IPS-18a (cell line): ENCODE measurements at regions not wholly inside any gene's neighbourhood (a gene's known extent, or its start where the extent isn't known, plus 50 kb on each side); places are given as distances from the start of the nearest gene placed in this dataset.
"Not testable (repeated sequence)": the region's sequence is repeated elsewhere in the genome, so short reads cannot be mapped to it uniquely, and the experiment has no call there.

ENCODE experiments used
- H3K27ac ChIP-seq: one replicate; pipeline ENCODE4 v1.5.1; 2013; ENCODE audit warnings: low read length
- H3K27me3 ChIP-seq: one replicate; pipeline ENCODE4 v1.6.1; 2013; ENCODE audit warnings: mild to moderate bottlenecking, low read length; ENCODE audit not compliant: control insufficient read depth, insufficient read depth
- H3K36me3 ChIP-seq: one replicate; pipeline ENCODE4 v1.6.1; 2013; ENCODE audit warnings: low read depth, low read length; ENCODE audit not compliant: control insufficient read depth
- H3K4me1 ChIP-seq: one replicate; pipeline ENCODE4 v1.6.1; 2013; ENCODE audit warnings: low read depth, low read length; ENCODE audit not compliant: control insufficient read depth
- H3K4me3 ChIP-seq: one replicate; pipeline ENCODE4 v1.5.1; 2013; ENCODE audit warnings: low read length
- H3K9ac ChIP-seq: one replicate; pipeline ENCODE4 v1.6.1; 2013; ENCODE audit warnings: mild to moderate bottlenecking, low read length, moderate library complexity
- H3K9me3 ChIP-seq: one replicate; pipeline ENCODE4 v1.6.1; 2013; ENCODE audit warnings: low read depth, low read length; ENCODE audit not compliant: control insufficient read depth

- H3K27me3 ChIP-seq = no peaks in the 10 kb centered on the region
- no peak overlapping the region for H3K27ac ChIP-seq
- no peaks in the 10 kb centered on the region for H3K9me3 ChIP-seq
- no peaks in the 10 kb centered on the region for H3K4me1 ChIP-seq
- H3K9ac ChIP-seq = no peak overlapping the region
- H3K36me3 ChIP-seq = no peaks in the 10 kb centered on the region
- H3K4me3 ChIP-seq = no peak overlapping the region
Measured at GRCh38 chr2:234873828-234874173, 78.0 kb upstream of the SH3BP4 start.

GRCh38 chr2:234873103-234873827 lies 78.6 kb upstream of the SH3BP4 start:
- Histone ChIP-seq H3K27ac (no peak overlapping the region), H3K36me3 (no peaks in the 10 kb centered on the region), H3K9me3 (no peaks in the 10 kb centered on the region), H3K27me3 (no peaks in the 10 kb centered on the region), H3K4me3 (no peak overlapping the region), H3K4me1 (no peaks in the 10 kb centered on the region), H3K9ac (no peak overlapping the region)

- no peaks in the 10 kb centered on the region for H3K36me3 ChIP-seq
- no peak overlapping the region for H3K27ac ChIP-seq
- H3K27me3 ChIP-seq = no peaks in the 10 kb centered on the region
- no peaks in the 10 kb centered on the region for H3K4me1 ChIP-seq
- H3K9ac ChIP-seq = no peak overlapping the region
- H3K4me3 ChIP-seq = no peak overlapping the region
- H3K9me3 ChIP-seq = no peaks in the 10 kb centered on the region
Measured at GRCh38 chr2:234869969-234870368, 81.8 kb upstream of the SH3BP4 start.

GRCh38 chr2:234869164-234869563 lies 82.7 kb upstream of the SH3BP4 start:
- no peak overlapping the region for H3K9ac ChIP-seq
- no peaks in the 10 kb centered on the region for H3K27me3 ChIP-seq
- no peak overlapping the region for H3K27ac ChIP-seq
- H3K36me3 ChIP-seq = no peaks in the 10 kb centered on the region
- no peaks in the 10 kb centered on the region for H3K9me3 ChIP-seq
- no peak overlapping the region for H3K4me3 ChIP-seq
- H3K4me1 ChIP-seq = no peaks in the 10 kb centered on the region

- Histone ChIP-seq H3K27ac (no peak overlapping the region), H3K36me3 (no peaks in the 10 kb centered on the region), H3K4me3 (no peak overlapping the region), H3K9ac (no peak overlapping the region), H3K27me3 (no peaks in the 10 kb centered on the region), H3K9me3 (no peaks in the 10 kb centered on the region), H3K4me1 (no peaks in the 10 kb centered on the region)
Measured at GRCh38 chr2:234867882-234868285, 83.9 kb upstream of the SH3BP4 start.

DNA sequence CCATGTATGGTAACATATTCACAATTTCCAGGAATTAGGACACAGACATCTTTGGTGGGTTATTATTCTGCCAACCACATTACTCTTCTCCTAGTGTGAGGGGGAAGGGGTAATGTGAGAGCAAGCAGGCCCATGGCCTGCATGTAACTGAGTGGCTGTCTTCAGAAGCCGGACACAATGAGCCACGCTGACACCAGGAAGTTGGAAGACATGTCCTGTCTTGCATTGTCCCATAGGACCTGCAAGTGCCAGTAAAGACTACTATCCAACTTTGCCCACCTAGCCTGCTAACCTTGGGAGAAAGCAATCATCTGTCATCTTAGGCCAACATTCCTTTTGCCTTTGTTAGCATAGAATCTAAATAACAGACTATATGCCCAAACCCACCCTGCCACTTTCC lies 86.2 kb upstream of the SH3BP4 start:
- H3K27ac ChIP-seq = no peak overlapping the region
- no peaks in the 10 kb centered on the region for H3K4me1 ChIP-seq
- H3K9ac ChIP-seq = no peak overlapping the region
- no peak overlapping the region for H3K4me3 ChIP-seq
- H3K36me3 ChIP-seq = no peaks in the 10 kb centered on the region
- no peaks in the 10 kb centered on the region for H3K9me3 ChIP-seq
- H3K27me3 ChIP-seq = no peaks in the 10 kb centered on the region

- Histone ChIP-seq H3K36me3 (no peaks in the 10 kb centered on the region), H3K27ac (no peak overlapping the region), H3K9ac (no peak overlapping the region), H3K4me3 (no peak overlapping the region), H3K9me3 (no peaks in the 10 kb centered on the region), H3K4me1 (no peaks in the 10 kb centered on the region), H3K27me3 (no peaks in the 10 kb centered on the region)
Measured at GRCh38 chr2:234865040-234865439, 86.8 kb upstream of the SH3BP4 start.

DNA sequence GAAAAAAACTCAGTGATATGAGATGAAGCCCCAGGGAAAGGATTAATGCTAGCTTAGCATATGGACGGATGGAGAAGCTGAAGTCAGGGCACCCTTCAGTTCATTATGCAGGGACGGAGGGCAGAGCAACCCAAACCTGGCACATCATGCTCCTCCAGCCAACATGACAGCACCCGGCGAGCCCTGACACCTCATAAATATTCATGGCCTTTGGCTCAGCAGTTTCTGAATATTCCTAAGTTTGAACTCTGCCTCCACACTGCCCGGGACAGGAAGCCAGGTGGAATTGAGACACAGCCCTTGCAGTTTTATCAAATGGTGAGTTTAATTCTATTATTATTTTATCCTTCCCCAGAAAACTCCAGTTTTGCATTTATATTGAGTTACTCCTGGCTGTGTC lies 87.3 kb upstream of the SH3BP4 start:
- H3K4me3 ChIP-seq = no peak overlapping the region
- no peaks in the 10 kb centered on the region for H3K4me1 ChIP-seq
- H3K36me3 ChIP-seq = no peaks in the 10 kb centered on the region
- no peaks in the 10 kb centered on the region for H3K27me3 ChIP-seq
- H3K27ac ChIP-seq = no peak overlapping the region
- H3K9ac ChIP-seq = no peak overlapping the region
- H3K9me3 ChIP-seq = no peaks in the 10 kb centered on the region

- Histone ChIP-seq H3K4me1 (peaks cover 4% of the 10 kb centered on the region), H3K27me3 (no peaks in the 10 kb centered on the region), H3K27ac (no peak overlapping the region), H3K9ac (no peak overlapping the region), H3K4me3 (no peak overlapping the region), H3K9me3 (no peaks in the 10 kb centered on the region), H3K36me3 (no peaks in the 10 kb centered on the region)
Measured at GRCh38 chr2:234863043-234863934, 88.5 kb upstream of the SH3BP4 start.

DNA sequence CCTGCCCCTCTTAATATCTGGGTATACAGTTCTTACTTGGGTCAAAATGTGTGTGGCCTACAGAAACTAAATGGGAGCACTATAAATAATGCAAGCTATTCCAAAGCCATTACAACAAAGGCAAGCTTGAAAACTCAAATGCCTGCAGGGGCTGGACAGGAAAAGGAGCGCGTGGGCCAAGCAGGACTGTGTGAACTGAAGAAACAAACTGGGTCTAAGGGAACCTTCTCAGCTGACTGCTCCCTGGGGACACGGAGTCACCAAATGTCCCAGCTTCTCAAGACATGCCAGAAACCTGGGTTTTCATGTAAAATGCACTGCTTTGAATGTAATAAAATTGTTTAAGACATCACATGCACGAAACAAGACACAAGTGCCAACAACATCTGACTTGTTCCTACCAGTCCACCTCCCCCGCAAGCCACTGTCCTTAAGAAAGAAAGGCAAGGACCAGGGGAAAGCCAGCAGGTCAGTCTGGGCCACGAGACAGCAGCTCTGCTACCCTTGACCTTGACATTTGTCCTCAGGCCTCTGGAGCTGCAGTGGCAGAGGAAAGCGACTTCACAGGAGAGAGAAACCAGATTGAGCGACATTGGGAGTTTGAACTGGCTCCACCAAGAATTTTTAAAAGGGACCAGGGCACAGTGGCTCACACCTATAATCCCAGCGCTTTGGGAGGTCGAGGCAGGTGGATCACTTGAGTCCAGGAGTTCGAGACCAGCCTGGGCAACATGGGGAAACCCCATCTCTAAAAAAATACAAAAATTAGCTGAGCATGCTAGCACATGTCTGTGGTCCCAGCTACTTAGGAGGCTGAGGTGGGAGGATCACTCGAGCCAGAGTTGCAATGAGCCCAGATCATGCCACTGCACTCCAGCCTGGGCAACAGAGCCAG lies 89.7 kb upstream of the SH3BP4 start:
- Histone ChIP-seq H3K4me1 (peaks cover 4% of the 10 kb centered on the region), H3K9ac (no peak overlapping the region), H3K27me3 (no peaks in the 10 kb centered on the region), H3K9me3 (no peaks in the 10 kb centered on the region), H3K27ac (no peak overlapping the region), H3K4me3 (no peak overlapping the region), H3K36me3 (no peaks in the 10 kb centered on the region)

- not testable (repeated sequence) for H3K9ac ChIP-seq, H3K27ac ChIP-seq, H3K4me3 ChIP-seq, H3K4me1 ChIP-seq, H3K27me3 ChIP-seq, H3K9me3 ChIP-seq, H3K36me3 ChIP-seq
Measured at GRCh38 chr2:234859330-234859872, 92.4 kb upstream of the SH3BP4 start.
